ENCODE measurements at regions not wholly inside any gene's neighbourhood (a gene's known extent, or its start where the extent isn't known, plus 50 kb on each side); places are given as distances from the start of the nearest gene placed in this dataset.
A peak's percentile ranks its signal among the peaks of the same experiment; 100 is the strongest.

DNA sequence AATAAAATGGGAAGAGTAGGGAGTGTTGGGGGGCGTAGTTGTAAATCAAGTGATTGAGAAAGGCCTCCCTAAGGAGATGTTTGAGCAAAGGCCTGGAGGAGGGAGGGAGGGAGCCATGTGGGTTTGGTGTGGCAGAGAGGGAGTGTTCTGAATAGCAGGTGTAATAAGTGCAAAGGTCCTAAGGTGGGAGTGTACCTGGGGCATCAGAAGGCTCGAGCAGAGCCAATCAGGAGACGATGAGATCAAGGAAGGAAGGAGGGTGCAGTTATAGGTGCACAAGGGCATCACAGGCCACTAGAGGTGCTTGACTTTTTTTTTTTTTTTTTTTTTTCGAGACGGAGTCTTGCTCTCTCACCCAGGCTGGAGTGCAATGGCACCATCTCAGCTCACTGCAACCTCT lies 77.9 kb upstream of the PLXNC1 start:
- WGBS, 3 donors = 12 to 60% (median 50%) methylated on average over 3 to 5 of the region's 5 CpGs
- DNase-seq = peak; percentile 92 to 99
- Histone ChIP-seq H3K4me3 (ENCODE audit: low read depth in 1 of 3, low read length in 3 of 3) (no peak overlapping the region), H3K27ac (ENCODE audit: low read depth in 1 of 3, low read length in 2 of 3) (peak overlapping the region in 1 of 3 donors; percentile 53), H3K27me3 (ENCODE audit: control insufficient read depth in 3 of 3, insufficient read depth in 3 of 3, low read length in 3 of 3) (no peaks in the 10 kb centered on the region), H3K4me1 (ENCODE audit: control insufficient read depth in 3 of 3, insufficient read depth in 2 of 3, low read depth in 1 of 3, low read length in 2 of 3) (peaks cover 1 to 12% (median 2%) of the 10 kb centered on the region in 3 donors), H3K9me3 (ENCODE audit: control insufficient read depth in 2 of 2, insufficient read depth in 1 of 2, low read depth in 1 of 2, low read length in 1 of 2) (no peaks in the 10 kb centered on the region), H3K36me3 (ENCODE audit: control insufficient read depth in 3 of 3, insufficient read depth in 2 of 3, low read depth in 1 of 3, low read length in 3 of 3) (no peaks in the 10 kb centered on the region)
- FAIRE-seq = no peak

DNA sequence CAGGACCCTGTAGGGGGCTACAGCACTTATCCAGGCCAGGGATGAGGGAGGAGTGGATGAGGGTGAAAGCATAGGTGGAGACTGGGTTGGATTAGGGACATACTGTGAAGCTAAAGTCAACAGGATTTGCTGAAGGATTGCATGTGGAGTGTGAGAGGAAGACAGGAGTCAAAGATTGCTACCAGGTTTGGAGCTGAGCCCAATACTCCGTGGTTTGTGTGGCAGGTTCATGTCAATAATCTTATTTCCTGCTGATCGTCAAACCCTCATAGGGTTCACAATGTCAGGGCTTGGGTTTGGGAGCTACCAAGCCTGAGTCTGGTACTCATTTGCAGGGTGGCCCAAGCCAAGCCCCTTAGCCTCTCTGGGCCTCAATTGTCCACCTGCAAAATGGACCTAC lies 77.1 kb upstream of the PLXNC1 start:
- DNase-seq (peak in 1 of 2 donors; percentile 61), FAIRE-seq (no peak)
- no peaks in the 10 kb centered on the region for H3K9me3 ChIP-seq (ENCODE audit: control insufficient read depth in 2 of 2, insufficient read depth in 1 of 2, low read depth in 1 of 2, low read length in 1 of 2)
- H3K36me3 ChIP-seq (ENCODE audit: control insufficient read depth in 3 of 3, insufficient read depth in 2 of 3, low read depth in 1 of 3, low read length in 3 of 3) = no peaks in the 10 kb centered on the region
- H3K27me3 ChIP-seq (ENCODE audit: control insufficient read depth in 3 of 3, insufficient read depth in 3 of 3, low read length in 3 of 3) = no peaks in the 10 kb centered on the region
- peak overlapping the region; percentile 36 to 69 (median 46) for H3K27ac ChIP-seq (ENCODE audit: low read depth in 1 of 3, low read length in 2 of 3)
- 7 to 34% (median 19%) methylated on average over 2 of the region's 2 CpGs for WGBS, 3 donors
- H3K4me3 ChIP-seq (ENCODE audit: low read depth in 1 of 3, low read length in 3 of 3) = no peak overlapping the region
- peaks cover 2 to 12% (median 2%) of the 10 kb centered on the region in 3 donors for H3K4me1 ChIP-seq (ENCODE audit: control insufficient read depth in 3 of 3, insufficient read depth in 2 of 3, low read depth in 1 of 3, low read length in 2 of 3)

DNA sequence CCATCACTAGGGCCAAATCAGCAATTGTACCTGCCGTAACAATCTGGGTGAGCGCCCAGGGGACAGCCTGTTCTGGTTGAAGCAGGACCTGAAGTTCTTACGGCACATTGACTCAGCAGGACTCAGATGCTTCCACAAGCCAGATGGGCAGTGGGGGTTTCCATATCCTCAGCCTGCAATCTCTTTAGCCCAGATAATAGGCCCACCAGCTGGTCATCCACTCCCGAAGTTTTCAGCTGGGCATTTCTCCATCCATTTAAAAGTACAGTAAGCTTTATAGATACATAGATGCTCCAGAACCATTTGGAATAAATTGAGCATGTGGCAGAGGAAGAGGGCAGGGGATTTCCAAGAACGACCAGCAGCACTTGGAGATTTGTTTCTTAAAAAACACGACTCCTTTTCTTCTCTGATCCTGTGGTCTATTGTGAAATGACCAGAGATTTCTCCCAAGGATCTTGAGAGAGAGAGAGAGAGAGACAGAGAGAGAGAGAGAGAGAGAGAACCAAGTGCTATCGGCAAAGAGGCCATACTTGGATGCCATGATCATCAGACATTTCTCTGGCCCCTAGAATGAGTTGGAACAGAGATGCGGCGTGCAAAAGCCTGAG lies 74.8 kb upstream of the PLXNC1 start:
- DNase-seq (no peak), FAIRE-seq (no peak)
- no peaks in the 10 kb centered on the region for H3K9me3 ChIP-seq (ENCODE audit: control insufficient read depth in 2 of 2, insufficient read depth in 1 of 2, low read depth in 1 of 2, low read length in 1 of 2)
- no peak overlapping the region for H3K4me3 ChIP-seq (ENCODE audit: low read depth in 1 of 3, low read length in 3 of 3)
- H3K4me1 ChIP-seq (ENCODE audit: control insufficient read depth in 3 of 3, insufficient read depth in 2 of 3, low read depth in 1 of 3, low read length in 2 of 3) = peaks cover 2 to 12% (median 2%) of the 10 kb centered on the region in 3 donors
- 82 to 87% (median 83%) methylated on average over 9 of the region's 9 CpGs for WGBS, 3 donors
- no peak overlapping the region for H3K27ac ChIP-seq (ENCODE audit: low read depth in 1 of 3, low read length in 2 of 3)
- no peaks in the 10 kb centered on the region for H3K27me3 ChIP-seq (ENCODE audit: control insufficient read depth in 3 of 3, insufficient read depth in 3 of 3, low read length in 3 of 3)
- H3K36me3 ChIP-seq (ENCODE audit: control insufficient read depth in 3 of 3, insufficient read depth in 2 of 3, low read depth in 1 of 3, low read length in 3 of 3) = no peaks in the 10 kb centered on the region

DNA sequence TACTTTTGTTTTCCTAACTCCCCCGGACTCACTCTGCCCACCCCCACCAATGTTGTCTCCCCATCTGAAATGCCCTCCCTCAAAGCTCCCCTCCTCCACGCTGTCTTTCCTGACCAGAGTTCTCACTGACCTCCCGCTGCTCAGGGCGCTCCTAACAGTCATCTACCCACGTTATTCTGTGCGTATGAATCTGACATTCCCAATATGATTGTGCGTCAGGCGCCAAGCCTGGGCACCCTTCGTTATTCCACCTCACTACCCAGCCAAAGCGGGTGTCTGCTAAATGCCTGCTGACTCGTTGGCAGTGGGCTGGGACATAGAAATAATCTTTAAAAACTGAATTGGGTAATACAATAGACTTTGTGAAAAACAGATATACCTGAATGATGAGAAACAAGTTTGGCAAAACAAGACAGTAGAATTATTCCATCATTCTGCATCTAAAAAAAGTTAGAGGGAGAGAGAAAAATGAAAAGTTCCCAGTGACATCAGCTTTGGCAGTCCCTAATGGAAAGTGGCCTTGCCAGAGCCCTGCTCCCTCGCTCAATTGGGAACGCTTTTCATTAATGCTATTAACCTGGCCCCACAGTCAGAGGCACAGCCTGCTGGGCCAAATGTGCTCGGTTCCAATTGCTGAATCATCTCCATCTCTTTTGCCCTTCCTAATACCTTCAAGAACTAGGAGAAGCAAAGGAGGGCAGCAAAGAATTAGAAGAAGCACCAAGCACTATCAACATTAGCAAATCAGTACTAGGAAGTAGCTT lies 74.0 kb upstream of the PLXNC1 start:
- Histone ChIP-seq H3K27me3 (ENCODE audit: control insufficient read depth in 3 of 3, insufficient read depth in 3 of 3, low read length in 3 of 3) (no peaks in the 10 kb centered on the region), H3K27ac (ENCODE audit: low read depth in 1 of 3, low read length in 2 of 3) (peak overlapping the region in 1 of 3 donors; percentile 48), H3K9me3 (ENCODE audit: control insufficient read depth in 2 of 2, insufficient read depth in 1 of 2, low read depth in 1 of 2, low read length in 1 of 2) (no peaks in the 10 kb centered on the region), H3K4me1 (ENCODE audit: control insufficient read depth in 3 of 3, insufficient read depth in 2 of 3, low read depth in 1 of 3, low read length in 2 of 3) (peaks cover 2 to 12% (median 2%) of the 10 kb centered on the region in 3 donors), H3K4me3 (ENCODE audit: low read depth in 1 of 3, low read length in 3 of 3) (no peak overlapping the region), H3K36me3 (ENCODE audit: control insufficient read depth in 3 of 3, insufficient read depth in 2 of 3, low read depth in 1 of 3, low read length in 3 of 3) (no peaks in the 10 kb centered on the region)
- WGBS, 3 donors = 81 to 87% (median 86%) methylated on average over 14 of the region's 14 CpGs
- FAIRE-seq (no peak), DNase-seq (no peak)

DNA sequence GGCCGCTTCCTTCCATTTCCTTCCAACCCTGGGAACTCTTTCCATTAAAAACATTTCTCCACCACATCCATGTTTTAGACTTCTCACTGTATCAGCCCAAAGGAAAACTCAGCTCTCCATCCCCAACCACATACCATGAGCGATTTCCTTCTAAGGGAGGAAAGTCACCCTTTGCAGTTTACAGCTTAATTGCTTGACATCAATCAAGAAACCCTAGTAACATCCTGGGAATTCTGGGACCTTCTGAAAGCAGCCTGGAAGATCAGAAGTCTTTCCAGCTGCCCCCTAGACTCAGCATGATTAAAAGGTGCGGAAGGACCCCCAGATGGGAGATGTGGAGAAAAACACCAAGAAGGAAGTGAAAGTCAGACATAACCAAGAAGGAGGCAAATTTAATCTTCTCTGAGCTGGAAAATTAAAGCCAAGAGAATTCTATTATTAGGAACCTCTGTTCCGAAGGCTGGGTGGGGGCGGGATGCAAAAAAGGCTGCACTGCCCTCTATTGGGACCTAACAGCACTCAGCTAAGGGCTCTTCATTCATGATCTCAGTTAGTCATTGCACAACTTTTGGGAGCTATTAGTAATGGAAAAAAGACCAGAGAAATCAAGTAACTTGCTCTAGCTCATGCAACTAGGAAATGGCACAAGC lies 73.3 kb upstream of the PLXNC1 start:
- H3K9me3 ChIP-seq (ENCODE audit: control insufficient read depth in 2 of 2, insufficient read depth in 1 of 2, low read depth in 1 of 2, low read length in 1 of 2) = no peaks in the 10 kb centered on the region
- H3K27me3 ChIP-seq (ENCODE audit: control insufficient read depth in 3 of 3, insufficient read depth in 3 of 3, low read length in 3 of 3) = no peaks in the 10 kb centered on the region
- 38 to 52% (median 47%) methylated on average over 5 of the region's 5 CpGs for WGBS, 3 donors
- FAIRE-seq = no peak
- no peak overlapping the region for H3K4me3 ChIP-seq (ENCODE audit: low read depth in 1 of 3, low read length in 3 of 3)
- peak overlapping the region in 1 of 3 donors; percentile 48 for H3K27ac ChIP-seq (ENCODE audit: low read depth in 1 of 3, low read length in 2 of 3)
- peak; percentile 68 to 72 for DNase-seq
- H3K36me3 ChIP-seq (ENCODE audit: control insufficient read depth in 3 of 3, insufficient read depth in 2 of 3, low read depth in 1 of 3, low read length in 3 of 3) = no peaks in the 10 kb centered on the region
- peaks cover 2 to 12% (median 2%) of the 10 kb centered on the region in 3 donors for H3K4me1 ChIP-seq (ENCODE audit: control insufficient read depth in 3 of 3, insufficient read depth in 2 of 3, low read depth in 1 of 3, low read length in 2 of 3)

DNA sequence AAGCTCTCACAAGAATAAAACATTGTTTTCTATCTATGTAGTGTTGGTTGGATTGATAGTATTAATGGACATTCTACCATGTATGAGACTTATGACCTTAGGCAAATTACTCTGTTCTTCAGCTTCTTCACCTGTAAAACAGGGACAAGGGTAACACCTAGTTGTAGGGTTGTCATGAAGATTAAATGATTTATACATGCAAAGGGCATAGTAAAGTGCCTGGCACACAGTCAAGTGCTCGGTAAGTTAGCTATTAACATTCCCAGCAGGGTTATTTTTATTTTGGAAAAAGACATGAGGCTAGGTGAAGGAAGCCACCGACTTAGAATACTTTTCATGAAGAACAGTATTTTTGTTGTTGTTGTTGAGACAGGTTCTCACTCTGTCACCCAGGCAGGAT lies 71.2 kb upstream of the PLXNC1 start:
- FAIRE-seq (no peak), DNase-seq (peak in 1 of 2 donors; percentile 33)
- no peaks in the 10 kb centered on the region for H3K27me3 ChIP-seq (ENCODE audit: control insufficient read depth in 3 of 3, insufficient read depth in 3 of 3, low read length in 3 of 3)
- H3K27ac ChIP-seq (ENCODE audit: low read depth in 1 of 3, low read length in 2 of 3) = no peak overlapping the region
- peaks cover 2 to 3% (median 2%) of the 10 kb centered on the region in 3 donors for H3K4me1 ChIP-seq (ENCODE audit: control insufficient read depth in 3 of 3, insufficient read depth in 2 of 3, low read depth in 1 of 3, low read length in 2 of 3)
- no peaks in the 10 kb centered on the region for H3K36me3 ChIP-seq (ENCODE audit: control insufficient read depth in 3 of 3, insufficient read depth in 2 of 3, low read depth in 1 of 3, low read length in 3 of 3)
- no peak overlapping the region for H3K4me3 ChIP-seq (ENCODE audit: low read depth in 1 of 3, low read length in 3 of 3)
- H3K9me3 ChIP-seq (ENCODE audit: control insufficient read depth in 2 of 2, insufficient read depth in 1 of 2, low read depth in 1 of 2, low read length in 1 of 2) = no peaks in the 10 kb centered on the region
- WGBS, 3 donors = 12 to 57% (median 29%) methylated on average over 2 of the region's 2 CpGs

DNA sequence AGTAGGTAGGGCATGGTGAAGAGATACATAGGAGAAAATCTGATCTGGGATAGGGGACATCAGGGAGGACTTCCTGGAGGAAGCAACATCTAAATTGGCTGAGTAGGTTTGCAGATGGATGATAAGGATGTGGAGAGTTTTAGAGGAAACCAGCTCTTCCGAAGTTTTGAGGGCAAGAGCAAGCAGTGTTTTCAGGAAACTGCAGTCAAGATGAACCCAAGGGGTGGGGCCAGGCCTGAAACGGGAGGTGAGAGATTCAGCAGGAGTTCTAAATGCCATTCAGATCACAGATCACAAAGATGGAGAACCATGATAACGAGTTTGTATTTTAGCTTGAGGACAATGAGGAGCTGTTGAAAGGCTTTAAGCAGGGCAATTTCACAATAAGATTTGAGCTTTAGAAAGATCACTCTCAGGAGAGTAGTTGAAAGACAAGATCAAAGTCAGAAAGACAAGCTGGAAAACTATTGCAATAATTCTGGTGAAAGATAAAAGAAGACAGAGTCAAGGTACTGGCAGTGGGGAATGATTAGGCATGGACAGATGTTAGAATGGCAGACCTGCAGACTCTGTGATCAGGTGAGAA lies 70.1 kb upstream of the PLXNC1 start:
- FAIRE-seq (no peak), DNase-seq (no peak)
- H3K9me3 ChIP-seq (ENCODE audit: control insufficient read depth in 2 of 2, insufficient read depth in 1 of 2, low read depth in 1 of 2, low read length in 1 of 2) = peaks cover 0 to 4% of the 10 kb centered on the region in 2 donors
- WGBS, 3 donors = 27 to 50% (median 40%) methylated on average over 3 of the region's 3 CpGs
- H3K4me3 ChIP-seq (ENCODE audit: low read depth in 1 of 3, low read length in 3 of 3) = no peak overlapping the region
- H3K36me3 ChIP-seq (ENCODE audit: control insufficient read depth in 3 of 3, insufficient read depth in 2 of 3, low read depth in 1 of 3, low read length in 3 of 3) = no peaks in the 10 kb centered on the region
- H3K27me3 ChIP-seq (ENCODE audit: control insufficient read depth in 3 of 3, insufficient read depth in 3 of 3, low read length in 3 of 3) = no peaks in the 10 kb centered on the region
- peaks cover 2 to 3% (median 2%) of the 10 kb centered on the region in 3 donors for H3K4me1 ChIP-seq (ENCODE audit: control insufficient read depth in 3 of 3, insufficient read depth in 2 of 3, low read depth in 1 of 3, low read length in 2 of 3)
- H3K27ac ChIP-seq (ENCODE audit: low read depth in 1 of 3, low read length in 2 of 3) = no peak overlapping the region

DNA sequence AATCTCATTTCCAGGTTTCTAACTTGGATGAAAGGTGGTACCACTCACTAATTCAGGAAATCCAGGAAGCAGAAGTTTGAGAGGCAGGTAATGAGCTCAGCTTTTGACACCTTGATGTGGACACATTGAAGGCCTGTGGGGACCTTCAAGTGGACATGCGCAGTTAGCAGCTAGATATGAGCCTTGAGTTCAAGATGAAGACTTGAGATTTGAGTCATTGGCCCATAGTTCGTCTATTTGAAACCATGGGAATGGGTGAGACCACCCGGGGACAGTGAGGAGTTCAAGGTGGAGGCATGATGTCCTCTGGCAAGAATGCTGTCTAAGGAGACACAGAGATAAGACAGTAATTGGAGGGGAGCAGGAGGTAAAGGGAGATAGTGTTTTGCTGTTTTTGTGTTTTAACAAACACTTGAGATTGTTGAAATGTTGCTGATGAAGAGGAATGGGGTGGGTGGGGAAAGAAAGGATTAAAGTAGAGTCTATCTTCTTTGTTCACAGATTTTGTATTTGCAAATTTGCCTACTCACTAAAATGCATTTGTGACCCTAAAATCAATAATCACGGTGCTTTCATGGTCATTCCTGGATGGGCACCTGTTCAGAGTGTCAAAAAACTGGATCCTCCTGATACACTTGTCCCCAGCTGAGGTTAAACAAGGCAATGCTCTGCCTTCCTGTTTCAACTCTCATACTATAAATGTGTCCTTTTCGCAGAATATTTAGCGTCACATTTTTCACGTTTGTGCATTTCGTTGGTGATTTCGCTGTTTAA lies 69.5 kb upstream of the PLXNC1 start:
- no peak overlapping the region for H3K4me3 ChIP-seq (ENCODE audit: low read depth in 1 of 3, low read length in 3 of 3)
- H3K27me3 ChIP-seq (ENCODE audit: control insufficient read depth in 3 of 3, insufficient read depth in 3 of 3, low read length in 3 of 3) = no peaks in the 10 kb centered on the region
- peaks cover 2 to 3% (median 2%) of the 10 kb centered on the region in 3 donors for H3K4me1 ChIP-seq (ENCODE audit: control insufficient read depth in 3 of 3, insufficient read depth in 2 of 3, low read depth in 1 of 3, low read length in 2 of 3)
- H3K27ac ChIP-seq (ENCODE audit: low read depth in 1 of 3, low read length in 2 of 3) = no peak overlapping the region
- peaks cover 0 to 6% of the 10 kb centered on the region in 2 donors for H3K9me3 ChIP-seq (ENCODE audit: control insufficient read depth in 2 of 2, insufficient read depth in 1 of 2, low read depth in 1 of 2, low read length in 1 of 2)
- H3K36me3 ChIP-seq (ENCODE audit: control insufficient read depth in 3 of 3, insufficient read depth in 2 of 3, low read depth in 1 of 3, low read length in 3 of 3) = no peaks in the 10 kb centered on the region
- 88 to 90% (median 88%) methylated on average over 9 of the region's 9 CpGs for WGBS, 3 donors
- DNase-seq = no peak
- no peak for FAIRE-seq

Data from small intestine (tissue), 7 donors.